Nephron progenitor cell (in vitro differentiated cells): ENCODE measurements at regions not wholly inside any gene's neighbourhood (a gene's known extent, or its start where the extent isn't known, plus 50 kb on each side); places are given as distances from the start of the nearest gene placed in this dataset.
A peak's percentile ranks its signal among the peaks of the same experiment; 100 is the strongest.

ENCODE experiments used
- DNase-seq: peaks from one replicate; pipeline ENCODE4 v3.0.0; 2021
- H3K27ac Mint-ChIP-seq: 2 replicates; pipeline ENCODE4 v1.8.0; 2021; ENCODE audit warnings: mild to moderate bottlenecking, moderate library complexity, mixed read lengths
- H3K27me3 Mint-ChIP-seq: 2 replicates; pipeline ENCODE4 v1.8.0; 2021; ENCODE audit warnings: mild to moderate bottlenecking, low read depth, mixed read lengths; ENCODE audit not compliant: poor library complexity
- H3K36me3 Mint-ChIP-seq: 2 replicates; pipeline ENCODE4 v1.8.0; 2021; ENCODE audit warnings: low read depth, mixed read lengths
- H3K4me1 Mint-ChIP-seq: 2 replicates; pipeline ENCODE4 v1.8.0; 2021; ENCODE audit warnings: mixed read lengths
- H3K4me3 Mint-ChIP-seq: 2 replicates; pipeline ENCODE4 v1.8.0; 2021; ENCODE audit warnings: mild to moderate bottlenecking, moderate library complexity, mixed read lengths
- H3K9me3 Mint-ChIP-seq: 2 replicates; pipeline ENCODE4 v1.8.0; 2021; ENCODE audit warnings: mild to moderate bottlenecking, moderate library complexity, mixed read lengths
- CTCF ChIP-seq: fragments of 200-600 bp; sonication (generic); IDR thresholded peaks from 2 replicates; pipeline ENCODE4 v1.5.0; 2021; ENCODE audit warnings: antibody characterized with exemption

GRCh38 chr14:29503903-29504302 is 423.7 kb downstream of the PRKD1 start:
- DNase-seq = no peak
- H3K4me3 Mint-ChIP-seq = no peak overlapping the region
- no peak overlapping the region for H3K27ac Mint-ChIP-seq
- peaks cover 19% of the 10 kb centered on the region for H3K9me3 Mint-ChIP-seq
- TF ChIP-seq CTCF = no peak
- no peaks in the 10 kb centered on the region for H3K27me3 Mint-ChIP-seq
- H3K36me3 Mint-ChIP-seq = no peaks in the 10 kb centered on the region
- no peaks in the 10 kb centered on the region for H3K4me1 Mint-ChIP-seq

- Mint-ChIP-seq H3K27ac (no peak overlapping the region), H3K36me3 (no peaks in the 10 kb centered on the region)
Observed at GRCh38 chr14:29518335-29518734, 409.3 kb downstream of the PRKD1 start.

GRCh38 chr14:29521526-29522137 is 406.0 kb downstream of the PRKD1 start:
- no peak overlapping the region for H3K27ac Mint-ChIP-seq
- TF ChIP-seq CTCF = peak; percentile 44
- H3K36me3 Mint-ChIP-seq = no peaks in the 10 kb centered on the region
- H3K4me3 Mint-ChIP-seq = no peak overlapping the region
- H3K27me3 Mint-ChIP-seq = no peaks in the 10 kb centered on the region
- H3K9me3 Mint-ChIP-seq = peaks cover 5% of the 10 kb centered on the region
- H3K4me1 Mint-ChIP-seq = no peaks in the 10 kb centered on the region
- peak; percentile 16 for DNase-seq

More at GRCh38 chr14:29518335-29518734, 409.3 kb downstream of the PRKD1 start:
- no peak for DNase-seq
- Mint-ChIP-seq H3K4me3 (no peak overlapping the region), H3K4me1 (no peaks in the 10 kb centered on the region), H3K9me3 (peaks cover 5% of the 10 kb centered on the region), H3K27me3 (peaks cover 3% of the 10 kb centered on the region)
- no peak for TF ChIP-seq CTCF
